SU-DHL-6 (cell line): ENCODE measurements at regions not wholly inside any gene's neighbourhood (a gene's known extent, or its start where the extent isn't known, plus 50 kb on each side); places are given as distances from the start of the nearest gene placed in this dataset.

Source experiments
- CTCF ChIP-seq: fragments of 200-600 bp; sonication (generic); IDR thresholded peaks from one replicate; pipeline ENCODE4 v1.5.1; 2017; ENCODE audit warnings: antibody characterized with exemption, mild to moderate bottlenecking, low read length, moderate library complexity; ENCODE audit not compliant: insufficient read depth, poor library complexity, severe bottlenecking
- EZH2phosphoT487 ChIP-seq: fragments of 200-600 bp; sonication (generic), shearing (Covaris generic); conservative IDR thresholded peaks from 2 replicates; pipeline ENCODE4 v1.6.1; 2018; ENCODE audit warnings: mild to moderate bottlenecking, antibody characterized with exemption, low read length, moderate library complexity, mixed read lengths

GRCh38 chr19:28934631-28935030, 278.3 kb downstream of the UQCRFS1 start:
- TF ChIP-seq CTCF, result no peak
- no peak for TF ChIP-seq EZH2phosphoT487
